SK-N-MC (cell line): ENCODE measurements at regions not wholly inside any gene's neighbourhood (a gene's known extent, or its start where the extent isn't known, plus 50 kb on each side); places are given as distances from the start of the nearest gene placed in this dataset.

ENCODE experiments used
- EZH2 ChIP-seq: fragments of 200-600 bp; sonication (generic); IDR thresholded peaks from one replicate; pipeline ENCODE4 v1.6.1; 2017; ENCODE audit warnings: antibody characterized with exemption
- FOXP2 ChIP-seq: optimal IDR thresholded peaks from 2 replicates; pipeline ENCODE3; 2011; ENCODE audit warnings: mild to moderate bottlenecking, moderate library complexity; ENCODE audit not compliant: insufficient read depth; ENCODE audit errors: extremely low read length, control extremely low read depth
- POLR2AphosphoS5 ChIP-seq: IDR thresholded peaks from 2 replicates; pipeline ENCODE4 v1.6.1; 2012; ENCODE audit warnings: mild to moderate bottlenecking, low read depth, low read length, borderline replicate concordance

GRCh38 chr13:26838821-26839220 is 78.2 kb upstream of the GPR12 start:
- no peak for TF ChIP-seq POLR2AphosphoS5
- TF ChIP-seq EZH2: no peak
- TF ChIP-seq FOXP2: no peak
